Tibial nerve (tissue), 4 donors: ENCODE measurements at regions not wholly inside any gene's neighbourhood (a gene's known extent, or its start where the extent isn't known, plus 50 kb on each side); places are given as distances from the start of the nearest gene placed in this dataset.
A peak's percentile ranks its signal among the peaks of the same experiment; 100 is the strongest.

Experiments
- DNase-seq, 2 donors: peaks; one replicate each; pipeline ENCODE4 v3.0.0-alpha.2; 2019; ENCODE audit warnings: low spot score in 2 of 2
- H3K27ac ChIP-seq, 4 donors: fragments of 200-600 bp; sonication (generic) in 3 of 4; one replicate each; pipeline ENCODE4 v1.5.1; 2017 to 2019; ENCODE audit warnings: mild to moderate bottlenecking in 1 of 4
- H3K27me3 ChIP-seq, 2 donors: fragments of 200-600 bp; sonication (generic) in 1 of 2; one replicate each; pipeline versions ENCODE4 v1.5.1 to v1.6.0; 2017 to 2019
- H3K36me3 ChIP-seq, 3 donors: fragments of 200-600 bp; sonication (generic); one replicate each; pipeline ENCODE4 v1.5.1; 2018 to 2019
- H3K4me1 ChIP-seq, 4 donors: fragments of 200-600 bp; sonication (generic) in 3 of 4; one replicate each; pipeline ENCODE4 v1.5.1; 2017 to 2019
- H3K4me3 ChIP-seq, 4 donors: fragments of 200-600 bp; sonication (generic) in 3 of 4; one replicate each; pipeline ENCODE4 v1.5.1; 2017 to 2019; ENCODE audit warnings: mild to moderate bottlenecking in 1 of 4, moderate library complexity in 1 of 4
- H3K9me3 ChIP-seq, 4 donors: fragments of 200-600 bp; sonication (generic) in 3 of 4; one replicate each; pipeline ENCODE4 v1.5.1; 2017 to 2019
- CTCF ChIP-seq, 5 experiments: fragments of 200-600 bp in 3 of 5; fragments of 450-650 bp in 2 of 5; sonication (generic) in 3 of 5; IDR thresholded peaks; one replicate each; pipeline ENCODE4 v1.5.1; 2016 to 2019; ENCODE audit warnings: antibody characterized with exemption in 5 of 5, mild to moderate bottlenecking in 3 of 5, moderate library complexity in 2 of 5
- EP300 ChIP-seq, 2 donors: sonication (generic); formaldehyde crosslinking; IDR thresholded peaks; one replicate each; pipeline ENCODE4 v1.6.1; 2017; ENCODE audit warnings: antibody characterized with exemption in 2 of 2, mild to moderate bottlenecking in 1 of 2
- POLR2A ChIP-seq, 2 donors: fragments of 450-650 bp; IDR thresholded peaks; one replicate each; pipeline ENCODE4 v1.6.1; 2017; ENCODE audit warnings: antibody characterized with exemption in 2 of 2, mild to moderate bottlenecking in 2 of 2, moderate library complexity in 2 of 2
- WGBS, 2 donors: methylation state at CpG; one replicate each; pipeline ENCODE4 v1.1.5; 2018; 5-methylcytosine and 5-hydroxymethylcytosine counted together

GRCh38 chrX:111007238-111007637, 88.8 kb upstream of the PAK3 start:
- TF ChIP-seq POLR2A (IDR thresholded peaks at IDR 0.05) = no peak
- TF ChIP-seq EP300 (IDR thresholded peaks at IDR 0.05) = no peak
- no peak for TF ChIP-seq CTCF (IDR thresholded peaks at IDR 0.05)

DNA sequence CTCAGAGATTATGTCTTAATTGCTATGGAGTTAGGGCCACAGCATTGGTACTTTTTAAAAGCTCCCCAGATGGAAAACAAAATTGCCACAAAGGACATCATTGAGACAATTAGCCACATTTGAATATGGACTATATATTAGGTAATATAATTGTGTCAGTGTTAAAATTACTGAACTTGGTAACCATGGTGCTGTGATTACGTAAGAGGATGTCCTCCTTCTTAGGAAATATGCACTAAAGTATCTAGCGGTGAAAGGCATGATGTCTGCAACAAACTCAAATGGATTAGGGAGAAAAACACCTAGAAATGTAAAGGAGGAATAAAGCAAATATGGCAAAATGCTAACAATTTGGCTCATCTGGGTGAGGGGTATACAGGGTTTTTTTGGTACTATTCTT, 89.9 kb upstream of the PAK3 start:
- H3K4me1 ChIP-seq = no peaks in the 10 kb centered on the region
- no peaks in the 10 kb centered on the region for H3K36me3 ChIP-seq
- H3K9me3 ChIP-seq = no peaks in the 10 kb centered on the region
- H3K4me3 ChIP-seq = no peak overlapping the region
- DNase-seq = no peak
- WGBS, 2 donors = 75 to 81% methylated on average over 2 of the region's 2 CpGs
- TF ChIP-seq CTCF (IDR thresholded peaks at IDR 0.05) = no peak
- no peak for TF ChIP-seq EP300 (IDR thresholded peaks at IDR 0.05)
- TF ChIP-seq POLR2A (IDR thresholded peaks at IDR 0.05) = no peak
- peaks cover 0 to 34% of the 10 kb centered on the region in 2 donors for H3K27me3 ChIP-seq
- H3K27ac ChIP-seq = no peak overlapping the region

More at GRCh38 chrX:111007238-111007637, 88.8 kb upstream of the PAK3 start:
- Histone ChIP-seq H3K27ac (no peak overlapping the region), H3K27me3 (peaks cover 0 to 34% of the 10 kb centered on the region in 2 donors), H3K4me3 (no peak overlapping the region), H3K4me1 (no peaks in the 10 kb centered on the region), H3K9me3 (no peaks in the 10 kb centered on the region), H3K36me3 (no peaks in the 10 kb centered on the region)
- WGBS, 2 donors = 59% methylated on average over 1 of the region's 1 CpG; no CpG with 5 or more reads in 1 of the 2 donors
- DNase-seq = no peak

DNA sequence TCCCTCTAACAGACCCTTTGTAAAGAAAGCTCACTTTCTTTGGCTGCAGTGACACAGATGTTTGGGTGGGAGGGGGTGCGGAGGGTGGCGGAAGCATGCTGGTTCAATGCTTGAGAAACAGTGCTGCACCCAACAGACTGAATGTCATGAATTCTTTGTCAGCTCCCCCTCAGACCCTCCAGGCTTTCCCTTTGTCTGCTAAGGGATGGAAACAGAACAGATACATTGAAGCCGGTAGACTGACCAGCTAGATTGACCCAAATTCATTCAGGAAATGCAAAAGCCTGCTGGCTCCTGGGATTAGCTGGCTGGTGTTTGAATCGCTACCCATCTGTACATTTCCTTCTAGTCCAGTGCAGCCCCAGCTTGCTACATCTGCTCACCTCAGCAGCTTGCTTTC, 90.8 kb upstream of the PAK3 start:
- Histone ChIP-seq H3K27me3 (peaks cover 0 to 28% of the 10 kb centered on the region in 2 donors), H3K9me3 (no peaks in the 10 kb centered on the region), H3K4me1 (no peaks in the 10 kb centered on the region), H3K27ac (no peak overlapping the region), H3K36me3 (no peaks in the 10 kb centered on the region), H3K4me3 (no peak overlapping the region)
- TF ChIP-seq EP300 (IDR thresholded peaks at IDR 0.05) (no peak), POLR2A (IDR thresholded peaks at IDR 0.05) (no peak), CTCF (IDR thresholded peaks at IDR 0.05) (no peak)
- WGBS, 2 donors = 40 to 59% methylated on average over 4 of the region's 4 CpGs
- DNase-seq = no peak

DNA sequence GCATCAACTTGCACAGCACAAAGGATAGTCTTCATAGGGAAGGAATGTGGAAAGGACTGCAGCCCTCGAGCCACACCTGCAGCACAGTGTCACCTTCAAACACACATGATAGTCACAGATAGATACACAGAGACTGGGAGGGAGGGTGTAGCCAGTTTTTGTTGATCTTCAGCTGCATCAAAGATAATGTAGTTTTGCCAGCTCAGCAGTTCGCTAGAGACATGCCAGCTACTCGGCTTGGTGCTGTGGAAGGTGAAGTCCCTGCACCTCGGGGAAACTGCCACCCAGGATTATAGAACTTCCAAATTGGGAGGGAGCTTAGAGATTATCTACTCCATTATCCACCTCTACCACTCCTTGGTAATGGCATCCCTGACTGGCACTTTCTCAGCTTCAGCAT, 92.9 kb upstream of the PAK3 start:
- 69 to 92% methylated on average over 4 of the region's 4 CpGs for WGBS, 2 donors
- DNase-seq = no peak

DNA sequence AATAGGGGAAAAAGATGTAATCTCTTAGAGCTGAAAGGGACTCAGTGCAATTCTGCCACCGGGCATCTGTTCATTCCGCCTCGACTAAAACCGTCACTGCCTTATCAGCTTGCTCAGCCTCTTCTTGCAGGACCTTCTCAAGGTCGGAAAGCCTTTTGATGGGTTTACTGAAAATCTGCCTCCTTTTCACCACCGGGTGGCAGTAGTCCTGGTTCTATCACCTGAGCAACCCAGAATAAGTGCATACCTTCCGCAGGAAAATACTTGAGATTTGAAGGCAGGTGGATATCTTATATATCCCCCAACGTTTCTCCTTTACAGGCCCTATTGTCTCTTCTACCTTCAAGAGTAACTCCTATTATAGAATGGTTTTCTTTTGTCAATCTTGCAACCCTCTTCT, 103.4 kb upstream of the PAK3 start:
- 23 to 29% methylated on average over 8 of the region's 8 CpGs for WGBS, 2 donors

More for the DNA sequence above, 92.9 kb upstream of the PAK3 start:
- Histone ChIP-seq H3K4me1 (no peaks in the 10 kb centered on the region), H3K27ac (no peak overlapping the region), H3K9me3 (no peaks in the 10 kb centered on the region), H3K36me3 (no peaks in the 10 kb centered on the region), H3K27me3 (peaks cover 0 to 26% of the 10 kb centered on the region in 2 donors), H3K4me3 (no peak overlapping the region)
- TF ChIP-seq CTCF (IDR thresholded peaks at IDR 0.05) (no peak), POLR2A (IDR thresholded peaks at IDR 0.05) (no peak), EP300 (IDR thresholded peaks at IDR 0.05) (no peak)

More for the DNA sequence above, 103.4 kb upstream of the PAK3 start:
- Histone ChIP-seq H3K27me3 (peaks cover 0 to 17% of the 10 kb centered on the region in 2 donors), H3K4me3 (no peak overlapping the region), H3K36me3 (no peaks in the 10 kb centered on the region), H3K4me1 (no peaks in the 10 kb centered on the region), H3K9me3 (no peaks in the 10 kb centered on the region), H3K27ac (no peak overlapping the region)
- no peak for DNase-seq
- peak in 2 of 5 experiments; percentile 10 to 38 for TF ChIP-seq CTCF (IDR thresholded peaks at IDR 0.05)
- no peak for TF ChIP-seq EP300 (IDR thresholded peaks at IDR 0.05)
